IPS-20b (cell line): ENCODE measurements at regions not wholly inside any gene's neighbourhood (a gene's known extent, or its start where the extent isn't known, plus 50 kb on each side); places are given as distances from the start of the nearest gene placed in this dataset.
A peak's percentile ranks its signal among the peaks of the same experiment; 100 is the strongest.

Experiments
- H3K27ac ChIP-seq: one replicate; pipeline ENCODE4 v1.5.1; 2013; ENCODE audit warnings: low read length
- H3K27me3 ChIP-seq: 2 replicates; pipeline ENCODE4 v1.6.1; 2013; ENCODE audit warnings: mild to moderate bottlenecking, low read length, inconsistent platforms; ENCODE audit not compliant: insufficient read depth
- H3K36me3 ChIP-seq: 2 replicates; pipeline ENCODE4 v1.6.1; 2013; ENCODE audit warnings: low read depth, mild to moderate bottlenecking, inconsistent platforms, low read length, moderate library complexity; ENCODE audit not compliant: insufficient read depth
- H3K4me1 ChIP-seq: 2 replicates; pipeline ENCODE4 v1.6.1; 2013; ENCODE audit warnings: mild to moderate bottlenecking, control low read depth, inconsistent platforms, low read length, moderate library complexity; ENCODE audit not compliant: insufficient read depth
- H3K4me3 ChIP-seq: 2 replicates; pipeline ENCODE4 v1.5.1; 2013; ENCODE audit warnings: mild to moderate bottlenecking, low read length, inconsistent platforms
- H3K9ac ChIP-seq: 2 replicates; pipeline ENCODE4 v1.6.1; 2013; ENCODE audit warnings: low read depth, mild to moderate bottlenecking, inconsistent platforms, low read length, moderate library complexity
- H3K9me3 ChIP-seq: 2 replicates; pipeline ENCODE4 v1.6.1; 2013; ENCODE audit warnings: mild to moderate bottlenecking, low read depth, low read length, inconsistent platforms; ENCODE audit not compliant: insufficient read depth

- H3K27me3 ChIP-seq: no peaks in the 10 kb centered on the region
- H3K36me3 ChIP-seq: no peaks in the 10 kb centered on the region
- H3K4me1 ChIP-seq: peaks cover 25% of the 10 kb centered on the region
- H3K4me3 ChIP-seq: no peak overlapping the region
- H3K9ac ChIP-seq: no peak overlapping the region
- no peak overlapping the region for H3K27ac ChIP-seq
- no peaks in the 10 kb centered on the region for H3K9me3 ChIP-seq
Observed at GRCh38 chr2:156697906-156698305, 261.7 kb downstream of the GPD2 start.

GRCh38 chr2:156700681-156701080 lies 264.5 kb downstream of the GPD2 start:
- no peak overlapping the region for H3K27ac ChIP-seq
- H3K9ac ChIP-seq: no peak overlapping the region; the same call in 1 of the 2 replicates
- peaks cover 25% of the 10 kb centered on the region for H3K4me1 ChIP-seq
- peak overlapping the region; percentile 24; the same call in 1 of the 2 replicates for H3K4me3 ChIP-seq
- H3K36me3 ChIP-seq: no peaks in the 10 kb centered on the region
- no peaks in the 10 kb centered on the region for H3K27me3 ChIP-seq
- no peaks in the 10 kb centered on the region for H3K9me3 ChIP-seq

DNA sequence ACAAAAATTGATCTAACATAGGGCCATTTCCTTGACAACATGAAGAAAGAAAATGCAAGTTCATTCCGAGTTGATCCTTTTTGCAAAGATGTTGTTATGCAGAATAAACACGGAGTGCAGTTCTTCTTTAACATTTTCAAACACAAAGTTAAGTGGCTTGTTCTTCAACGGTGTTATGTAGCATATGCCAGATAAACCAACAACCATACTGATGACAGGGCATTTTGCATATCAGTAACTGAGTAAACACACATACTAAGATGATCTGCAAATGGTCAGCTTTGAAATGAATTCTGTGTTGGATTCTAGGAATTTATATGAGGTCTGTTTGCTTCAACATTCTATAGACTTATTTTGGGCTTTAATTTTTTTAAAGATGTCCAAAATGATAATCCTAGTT lies 266.4 kb downstream of the GPD2 start:
- Histone ChIP-seq H3K27ac (no peak overlapping the region), H3K9ac (no peak overlapping the region), H3K27me3 (no peaks in the 10 kb centered on the region), H3K4me1 (peaks cover 25% of the 10 kb centered on the region), H3K4me3 (no peak overlapping the region), H3K9me3 (no peaks in the 10 kb centered on the region), H3K36me3 (no peaks in the 10 kb centered on the region)

DNA sequence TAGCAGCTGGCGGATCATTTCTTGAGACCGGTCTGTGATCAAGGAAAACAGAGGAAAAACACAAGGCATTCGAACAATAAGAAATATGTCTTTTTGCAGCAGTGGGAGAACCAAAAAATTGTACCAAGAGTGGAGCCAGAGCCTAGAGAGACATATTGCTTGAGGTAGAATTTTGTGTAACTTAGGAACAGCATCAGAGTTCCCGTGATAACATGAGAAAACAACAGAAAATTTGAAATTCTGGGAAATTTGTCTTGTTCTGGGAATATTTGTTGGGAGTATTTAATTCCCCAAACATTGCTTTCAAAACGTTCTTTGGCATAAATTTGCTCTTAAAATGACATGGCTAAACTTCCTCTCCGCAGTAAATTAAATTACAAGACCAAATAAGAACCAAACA lies 267.5 kb downstream of the GPD2 start:
- Histone ChIP-seq H3K4me1 (peaks cover 25% of the 10 kb centered on the region), H3K4me3 (no peak overlapping the region), H3K36me3 (no peaks in the 10 kb centered on the region), H3K9ac (no peak overlapping the region), H3K27ac (no peak overlapping the region), H3K9me3 (no peaks in the 10 kb centered on the region), H3K27me3 (no peaks in the 10 kb centered on the region)

DNA sequence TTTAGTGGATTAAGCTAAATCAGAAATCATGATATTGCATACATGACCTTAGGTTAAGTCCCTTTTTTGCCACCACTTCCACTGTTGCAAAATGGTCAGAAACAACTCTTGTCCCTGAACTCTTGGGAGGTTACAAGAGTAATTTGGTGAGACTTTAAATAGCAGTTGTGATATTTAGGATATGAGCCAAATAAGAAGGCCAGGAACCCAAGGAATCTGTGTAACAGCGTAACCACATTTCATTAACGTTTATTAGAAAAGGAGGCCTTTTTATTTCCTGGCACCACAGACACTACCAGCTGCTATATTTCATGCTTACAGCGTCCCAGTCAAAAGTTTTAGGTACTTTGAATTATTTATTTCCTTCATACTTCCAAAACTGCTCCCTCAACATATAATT lies 268.0 kb downstream of the GPD2 start:
- Histone ChIP-seq H3K27ac (no peak overlapping the region), H3K9me3 (no peaks in the 10 kb centered on the region), H3K27me3 (no peaks in the 10 kb centered on the region)

DNA sequence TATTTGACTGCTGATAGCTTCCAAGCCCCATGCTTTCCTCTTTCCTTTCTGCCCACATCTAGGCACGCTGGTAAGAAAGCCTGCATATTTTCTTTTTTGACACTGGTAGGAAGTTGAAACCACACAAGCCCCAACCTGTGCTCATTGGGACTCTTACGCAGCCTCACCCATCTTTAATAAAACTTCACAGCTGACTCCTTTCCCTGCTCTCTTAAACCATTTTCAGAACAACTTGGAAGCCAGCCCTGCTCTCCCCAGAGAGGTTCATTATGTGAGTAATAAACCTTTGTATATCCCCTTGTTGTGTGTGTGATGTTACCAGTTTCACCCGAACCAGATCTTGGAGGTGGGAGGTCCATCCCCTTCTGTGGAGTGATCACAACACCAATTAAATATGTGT lies 268.4 kb downstream of the GPD2 start:
- H3K27ac ChIP-seq: no peak overlapping the region
- H3K36me3 ChIP-seq: no peaks in the 10 kb centered on the region
- H3K9me3 ChIP-seq: no peaks in the 10 kb centered on the region
- no peak overlapping the region for H3K4me3 ChIP-seq
- H3K4me1 ChIP-seq: peaks cover 25% of the 10 kb centered on the region
- H3K27me3 ChIP-seq: no peaks in the 10 kb centered on the region
- no peak overlapping the region for H3K9ac ChIP-seq

More for the DNA sequence above, 268.0 kb downstream of the GPD2 start:
- Histone ChIP-seq H3K4me3 (no peak overlapping the region), H3K9ac (no peak overlapping the region), H3K36me3 (no peaks in the 10 kb centered on the region), H3K4me1 (peaks cover 25% of the 10 kb centered on the region)

DNA sequence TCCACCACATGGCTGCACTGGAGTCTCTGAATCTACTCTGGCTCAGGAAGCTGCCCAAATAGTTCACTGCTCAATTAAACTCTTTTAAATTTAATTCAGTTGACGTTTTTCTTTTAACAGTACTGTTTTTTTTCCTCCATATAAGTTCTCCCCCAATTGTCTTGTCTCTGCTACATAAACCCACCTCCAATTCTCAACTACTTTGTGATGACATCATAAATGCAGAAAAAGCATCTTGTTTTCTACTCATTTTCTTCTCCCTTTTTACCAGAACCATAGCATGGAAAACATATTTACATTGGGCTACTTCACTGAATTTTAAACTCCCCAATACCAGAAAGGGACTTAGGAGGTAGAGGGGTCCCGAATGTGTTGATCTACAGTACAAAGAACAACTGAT lies 270.4 kb downstream of the GPD2 start:
- H3K4me3 ChIP-seq: no peak overlapping the region
- no peak overlapping the region for H3K9ac ChIP-seq
- no peak overlapping the region for H3K27ac ChIP-seq

GRCh38 chr2:156708051-156708450 lies 271.9 kb downstream of the GPD2 start:
- Histone ChIP-seq H3K9me3 (no peaks in the 10 kb centered on the region), H3K27ac (no peak overlapping the region), H3K9ac (no peak overlapping the region), H3K27me3 (no peaks in the 10 kb centered on the region), H3K4me3 (no peak overlapping the region), H3K4me1 (no peaks in the 10 kb centered on the region), H3K36me3 (no peaks in the 10 kb centered on the region)

More for the DNA sequence above, 270.4 kb downstream of the GPD2 start:
- Histone ChIP-seq H3K9me3 (no peaks in the 10 kb centered on the region), H3K27me3 (no peaks in the 10 kb centered on the region), H3K36me3 (no peaks in the 10 kb centered on the region), H3K4me1 (peaks cover 13% of the 10 kb centered on the region)

- Histone ChIP-seq H3K27me3 (no peaks in the 10 kb centered on the region), H3K36me3 (no peaks in the 10 kb centered on the region), H3K4me1 (no peaks in the 10 kb centered on the region), H3K4me3 (no peak overlapping the region), H3K27ac (no peak overlapping the region), H3K9me3 (no peaks in the 10 kb centered on the region), H3K9ac (no peak overlapping the region)
Observed at GRCh38 chr2:156709091-156709490, 272.9 kb downstream of the GPD2 start.

GRCh38 chr2:156719036-156719435 lies 282.9 kb downstream of the GPD2 start:
- Histone ChIP-seq H3K9me3 (no peaks in the 10 kb centered on the region), H3K36me3 (no peaks in the 10 kb centered on the region), H3K9ac (no peak overlapping the region), H3K4me1 (no peaks in the 10 kb centered on the region; the same call in 1 of the 2 replicates), H3K4me3 (no peak overlapping the region), H3K27me3 (no peaks in the 10 kb centered on the region), H3K27ac (no peak overlapping the region)

DNA sequence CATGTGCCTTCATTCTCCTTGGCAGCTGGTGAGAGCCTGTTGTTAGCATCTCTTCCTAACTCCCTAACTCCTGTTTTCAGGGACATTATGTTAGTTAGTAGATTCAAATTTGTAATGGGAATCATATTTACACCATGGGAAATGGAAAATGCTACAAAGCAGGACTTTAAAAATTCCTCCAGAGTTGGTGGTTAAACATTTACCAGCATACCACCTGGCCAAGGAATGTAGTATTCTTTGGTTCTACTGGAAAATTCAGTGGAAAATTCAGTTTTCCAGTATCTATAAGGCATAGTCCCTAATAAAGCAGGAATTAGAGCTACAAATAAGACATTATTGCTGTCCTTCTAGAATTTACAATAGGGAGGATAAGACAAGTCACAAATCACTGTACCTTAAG lies 291.7 kb downstream of the GPD2 start:
- Histone ChIP-seq H3K4me3 (no peak overlapping the region), H3K36me3 (no peaks in the 10 kb centered on the region), H3K27me3 (no peaks in the 10 kb centered on the region), H3K9me3 (no peaks in the 10 kb centered on the region), H3K27ac (no peak overlapping the region), H3K4me1 (peaks cover 17% of the 10 kb centered on the region), H3K9ac (no peak overlapping the region)

DNA sequence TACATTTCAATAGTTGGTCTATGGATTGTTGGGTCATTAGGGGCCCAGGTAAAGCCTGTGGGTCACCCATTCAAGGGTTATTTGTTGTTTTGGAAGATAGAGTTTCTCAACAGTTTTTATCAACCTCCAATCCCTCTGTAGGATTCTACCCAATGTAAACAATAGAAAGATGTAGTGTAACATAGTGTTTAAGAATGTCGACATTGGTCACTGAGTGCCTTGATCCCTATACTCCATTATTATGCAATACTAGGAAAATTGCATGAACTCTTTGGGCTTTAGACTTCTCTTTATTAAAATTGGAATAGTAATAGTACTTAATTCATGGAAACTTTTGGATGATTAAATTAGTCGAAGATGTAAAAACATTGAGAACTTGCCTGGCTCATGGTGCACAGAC lies 292.1 kb downstream of the GPD2 start:
- H3K36me3 ChIP-seq: no peaks in the 10 kb centered on the region
- no peak overlapping the region for H3K9ac ChIP-seq
- H3K27me3 ChIP-seq: no peaks in the 10 kb centered on the region
- no peak overlapping the region for H3K4me3 ChIP-seq
- peaks cover 17% of the 10 kb centered on the region for H3K4me1 ChIP-seq
- no peak overlapping the region for H3K27ac ChIP-seq
- H3K9me3 ChIP-seq: no peaks in the 10 kb centered on the region

- no peak overlapping the region for H3K9ac ChIP-seq
- no peaks in the 10 kb centered on the region for H3K27me3 ChIP-seq
- no peaks in the 10 kb centered on the region for H3K36me3 ChIP-seq
- no peaks in the 10 kb centered on the region for H3K9me3 ChIP-seq
- H3K27ac ChIP-seq: no peak overlapping the region
- H3K4me3 ChIP-seq: no peak overlapping the region
- H3K4me1 ChIP-seq: peaks cover 19% of the 10 kb centered on the region; the same call in 1 of the 2 replicates
Observed at GRCh38 chr2:156731506-156731905, 295.3 kb downstream of the GPD2 start.
